ENCODE measurements at regions not wholly inside any gene's neighbourhood (a gene's known extent, or its start where the extent isn't known, plus 50 kb on each side); places are given as distances from the start of the nearest gene placed in this dataset.
"Not testable (repeated sequence)": the region's sequence is repeated elsewhere in the genome, so short reads cannot be mapped to it uniquely, and the experiment has no call there.

GRCh38 chr3:165624761-165625160, 212.5 kb downstream of the BCHE start:
- peak; percentile 34 for DNase-seq

- DNase-seq: no peak
Measured at GRCh38 chr3:165622356-165622755, 214.9 kb downstream of the BCHE start.

GRCh38 chr3:165619069-165619468, 218.2 kb downstream of the BCHE start:
- no peak for DNase-seq

GRCh38 chr3:165617134-165617533, 220.1 kb downstream of the BCHE start:
- DNase-seq: no peak

- no peak for DNase-seq
Measured at GRCh38 chr3:165614337-165614736, 222.9 kb downstream of the BCHE start.

- no peak for DNase-seq
Measured at GRCh38 chr3:165613014-165613413, 224.2 kb downstream of the BCHE start.

- no peak for DNase-seq
Measured at GRCh38 chr3:165607221-165607620, 230.0 kb downstream of the BCHE start.

GRCh38 chr3:165603196-165603595, 234.0 kb downstream of the BCHE start:
- no peak for DNase-seq

- not testable (repeated sequence) for DNase-seq
Measured at GRCh38 chr3:165572566-165572965, 264.7 kb downstream of the BCHE start.

- no peak for DNase-seq
Measured at GRCh38 chr3:165568907-165569462, 268.2 kb downstream of the BCHE start.

- no peak for DNase-seq
Measured at GRCh38 chr3:165555785-165556184, 281.4 kb downstream of the BCHE start.

- DNase-seq: no peak
Measured at GRCh38 chr3:165553371-165553770, 283.9 kb downstream of the BCHE start.

- no peak for DNase-seq
Measured at GRCh38 chr3:165549665-165550064, 287.6 kb downstream of the BCHE start.

- no peak for DNase-seq
Measured at GRCh38 chr3:165549037-165549436, 288.2 kb downstream of the BCHE start.

- DNase-seq: no peak
Measured at GRCh38 chr3:165545059-165545458, 292.2 kb downstream of the BCHE start.

GRCh38 chr3:165544432-165544831, 292.8 kb downstream of the BCHE start:
- DNase-seq: no peak

- no peak for DNase-seq
Measured at GRCh38 chr3:165538166-165538565, 299.1 kb downstream of the BCHE start.

- DNase-seq: no peak
Measured at GRCh38 chr3:165532851-165533250, 304.4 kb downstream of the BCHE start.

GRCh38 chr3:165529451-165529850, 307.8 kb downstream of the BCHE start:
- DNase-seq: no peak

GRCh38 chr3:165526367-165526766, 310.9 kb downstream of the BCHE start:
- DNase-seq: peak; percentile 38

- DNase-seq: no peak
Measured at GRCh38 chr3:165523801-165524200, 313.4 kb downstream of the BCHE start.

GRCh38 chr3:165522386-165522785, 314.8 kb downstream of the BCHE start:
- DNase-seq: peak; percentile 74

- peak; percentile 55 for DNase-seq
Measured at GRCh38 chr3:165521131-165521871, 315.9 kb downstream of the BCHE start.

GRCh38 chr3:165519687-165520086, 317.5 kb downstream of the BCHE start:
- DNase-seq: no peak

- no peak for DNase-seq
Measured at GRCh38 chr3:165518346-165518745, 318.9 kb downstream of the BCHE start.
